ENCODE measurements at regions not wholly inside any gene's neighbourhood (a gene's known extent, or its start where the extent isn't known, plus 50 kb on each side); places are given as distances from the start of the nearest gene placed in this dataset.

- DNase-seq (ENCODE audit: low spot score in 2 of 2): no peak
- Histone ChIP-seq H3K9me3 (peaks cover 0 to 3% (median 0%) of the 10 kb centered on the region in 4 donors), H3K4me1 (no peaks in the 10 kb centered on the region), H3K36me3 (no peaks in the 10 kb centered on the region), H3K4me3 (no peak overlapping the region), H3K27ac (no peak overlapping the region), H3K27me3 (no peaks in the 10 kb centered on the region)
- TF ChIP-seq EP300 (IDR thresholded peaks at IDR 0.05) (no peak), POLR2A (IDR thresholded peaks at IDR 0.05) (no peak)
- TF ChIP-seq, protein P1, sequence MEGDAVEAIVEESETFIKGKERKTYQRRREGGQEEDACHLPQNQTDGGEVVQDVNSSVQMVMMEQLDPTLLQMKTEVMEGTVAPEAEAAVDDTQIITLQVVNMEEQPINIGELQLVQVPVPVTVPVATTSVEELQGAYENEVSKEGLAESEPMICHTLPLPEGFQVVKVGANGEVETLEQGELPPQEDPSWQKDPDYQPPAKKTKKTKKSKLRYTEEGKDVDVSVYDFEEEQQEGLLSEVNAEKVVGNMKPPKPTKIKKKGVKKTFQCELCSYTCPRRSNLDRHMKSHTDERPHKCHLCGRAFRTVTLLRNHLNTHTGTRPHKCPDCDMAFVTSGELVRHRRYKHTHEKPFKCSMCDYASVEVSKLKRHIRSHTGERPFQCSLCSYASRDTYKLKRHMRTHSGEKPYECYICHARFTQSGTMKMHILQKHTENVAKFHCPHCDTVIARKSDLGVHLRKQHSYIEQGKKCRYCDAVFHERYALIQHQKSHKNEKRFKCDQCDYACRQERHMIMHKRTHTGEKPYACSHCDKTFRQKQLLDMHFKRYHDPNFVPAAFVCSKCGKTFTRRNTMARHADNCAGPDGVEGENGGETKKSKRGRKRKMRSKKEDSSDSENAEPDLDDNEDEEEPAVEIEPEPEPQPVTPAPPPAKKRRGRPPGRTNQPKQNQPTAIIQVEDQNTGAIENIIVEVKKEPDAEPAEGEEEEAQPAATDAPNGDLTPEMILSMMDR (IDR thresholded peaks at IDR 0.05): no peak
- WGBS, 2 donors: 86 to 90% methylated on average over 1 of the region's 1 CpG
Observed at GRCh38 chr4:12707381-12708175, 776.6 kb downstream of the RAB28 start.

DNA sequence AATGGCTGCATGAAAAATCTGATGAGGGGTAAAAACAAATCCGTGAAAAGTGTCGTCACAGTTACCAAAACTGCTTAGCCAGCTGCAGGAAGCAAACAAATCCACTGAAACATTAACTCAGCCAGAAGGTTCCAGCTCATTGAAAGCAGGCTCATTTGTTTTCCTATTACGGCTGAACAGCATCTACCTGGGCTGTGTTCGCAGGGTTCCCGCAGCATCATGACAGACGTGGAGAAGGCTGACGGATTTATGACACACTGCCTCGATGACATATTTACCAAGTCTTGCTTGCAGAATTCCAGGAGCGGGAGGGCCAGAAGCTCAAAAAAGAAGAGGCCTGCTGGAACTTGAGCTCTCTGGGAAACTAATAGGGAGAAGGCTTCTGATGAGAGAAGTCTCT is 781.1 kb downstream of the RAB28 start:
- DNase-seq (ENCODE audit: low spot score in 2 of 2): no peak
- Histone ChIP-seq H3K27ac (no peak overlapping the region), H3K36me3 (no peaks in the 10 kb centered on the region), H3K4me3 (no peak overlapping the region), H3K4me1 (no peaks in the 10 kb centered on the region), H3K9me3 (no peaks in the 10 kb centered on the region), H3K27me3 (no peaks in the 10 kb centered on the region)
- 54 to 62% methylated on average over 9 of the region's 9 CpGs for WGBS, 2 donors
- no peak for TF ChIP-seq EP300 (IDR thresholded peaks at IDR 0.05)
- TF ChIP-seq, protein P1 (IDR thresholded peaks at IDR 0.05): no peak
- no peak for TF ChIP-seq POLR2A (IDR thresholded peaks at IDR 0.05)

GRCh38 chr4:12701384-12701783 is 782.8 kb downstream of the RAB28 start:
- Histone ChIP-seq H3K4me3 (no peak overlapping the region), H3K27ac (no peak overlapping the region), H3K4me1 (no peaks in the 10 kb centered on the region), H3K36me3 (no peaks in the 10 kb centered on the region), H3K27me3 (no peaks in the 10 kb centered on the region), H3K9me3 (no peaks in the 10 kb centered on the region)
- 85 to 95% methylated on average over 1 of the region's 1 CpG for WGBS, 2 donors
- DNase-seq (ENCODE audit: low spot score in 2 of 2): no peak
- TF ChIP-seq EP300 (IDR thresholded peaks at IDR 0.05) (no peak), POLR2A (IDR thresholded peaks at IDR 0.05) (no peak)
- TF ChIP-seq, protein P1 (IDR thresholded peaks at IDR 0.05): no peak

GRCh38 chr4:12697970-12698369 is 786.2 kb downstream of the RAB28 start:
- Histone ChIP-seq H3K27ac (no peak overlapping the region), H3K4me3 (no peak overlapping the region), H3K27me3 (no peaks in the 10 kb centered on the region), H3K9me3 (no peaks in the 10 kb centered on the region), H3K36me3 (no peaks in the 10 kb centered on the region), H3K4me1 (no peaks in the 10 kb centered on the region)
- 69 to 82% methylated on average over 2 of the region's 2 CpGs for WGBS, 2 donors
- no peak for DNase-seq (ENCODE audit: low spot score in 2 of 2)
- TF ChIP-seq, protein P1 (IDR thresholded peaks at IDR 0.05): no peak
- no peak for TF ChIP-seq POLR2A (IDR thresholded peaks at IDR 0.05)
- no peak for TF ChIP-seq EP300 (IDR thresholded peaks at IDR 0.05)

DNA sequence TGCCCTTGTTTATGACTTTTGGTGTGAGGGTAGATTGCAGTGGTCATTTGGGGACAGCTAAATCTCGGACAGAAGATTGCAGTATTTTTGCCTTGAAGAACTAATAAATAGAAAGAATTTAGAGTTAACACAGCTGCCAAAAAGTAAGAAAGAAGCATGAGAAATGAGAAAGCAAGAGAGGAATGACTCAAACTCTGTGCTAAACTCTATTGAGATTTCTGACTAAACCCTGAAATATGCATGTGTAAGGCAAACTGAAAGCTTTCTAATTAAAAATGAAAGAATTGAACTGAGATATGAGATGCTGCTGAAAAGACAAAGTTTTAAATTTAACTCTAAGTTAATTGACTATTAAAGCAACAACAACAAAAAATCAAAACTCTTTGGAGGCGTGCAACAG is 791.3 kb downstream of the RAB28 start:
- H3K4me1 ChIP-seq: no peaks in the 10 kb centered on the region
- 41 to 44% methylated on average over 2 of the region's 2 CpGs for WGBS, 2 donors

More for the DNA sequence above, 791.3 kb downstream of the RAB28 start:
- Histone ChIP-seq H3K9me3 (no peaks in the 10 kb centered on the region), H3K36me3 (no peaks in the 10 kb centered on the region), H3K4me3 (no peak overlapping the region), H3K27me3 (no peaks in the 10 kb centered on the region), H3K27ac (no peak overlapping the region)
- no peak for DNase-seq (ENCODE audit: low spot score in 2 of 2)
- TF ChIP-seq, protein P1 (IDR thresholded peaks at IDR 0.05): no peak
- TF ChIP-seq EP300 (IDR thresholded peaks at IDR 0.05): no peak
- TF ChIP-seq POLR2A (IDR thresholded peaks at IDR 0.05): no peak

Data from tibial nerve (tissue), 4 donors.